ENCODE measurements at regions not wholly inside any gene's neighbourhood (a gene's known extent, or its start where the extent isn't known, plus 50 kb on each side); places are given as distances from the start of the nearest gene placed in this dataset.

DNA sequence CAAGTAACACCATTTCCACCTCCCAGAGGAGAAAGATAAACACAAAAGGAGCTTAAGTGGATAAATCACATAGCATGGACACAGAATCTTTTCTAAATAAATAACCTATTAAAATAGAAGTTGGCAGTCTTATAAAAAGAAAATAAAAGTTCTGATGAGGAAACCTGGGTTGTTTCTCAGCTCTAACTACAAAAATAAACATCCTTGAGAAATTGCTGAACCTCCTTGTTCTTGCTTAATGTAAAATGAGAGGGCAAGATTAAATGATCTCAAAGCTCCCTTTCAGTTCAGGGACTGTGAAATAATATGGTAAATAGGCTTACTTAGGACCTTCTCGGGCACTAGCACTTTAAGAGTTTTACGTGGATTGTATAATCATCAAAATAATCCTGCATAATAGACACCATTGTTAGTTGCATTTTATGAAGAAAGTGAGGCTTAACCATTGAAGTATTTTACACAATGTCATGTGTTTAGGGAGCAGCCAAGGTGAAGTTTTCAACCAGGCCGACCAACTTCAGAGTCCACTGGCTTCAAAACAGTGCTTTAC is 214.0 kb upstream of the NOVA1 start:
- no peak for TF ChIP-seq CTCF (IDR thresholded peaks at IDR 0.05)
- TF ChIP-seq POLR2A (IDR thresholded peaks at IDR 0.05) = no peak
- Histone ChIP-seq H3K27ac (no peak overlapping the region), H3K27me3 (no peaks in the 10 kb centered on the region), H3K4me3 (replicated peaks in 1 of 3) (no peak overlapping the region), H3K36me3 (no peaks in the 10 kb centered on the region), H3K4me1 (no peaks in the 10 kb centered on the region), H3K9me3 (no peaks in the 10 kb centered on the region)
- DNase-seq = no peak
- intact Hi-C loops (cut with DNase I) = no loop called here
- WGBS, 2 donors = 64 to 66% methylated on average over 3 of the region's 3 CpGs

- H3K4me1 ChIP-seq = no peaks in the 10 kb centered on the region
- TF ChIP-seq CTCF (IDR thresholded peaks at IDR 0.05) = no peak
- no peak for TF ChIP-seq POLR2A (IDR thresholded peaks at IDR 0.05)
- no peak overlapping the region for H3K27ac ChIP-seq
- DNase-seq = no peak
- intact Hi-C loops (cut with DNase I) = no loop called here
- no peak overlapping the region for H3K4me3 ChIP-seq (replicated peaks in 1 of 3)
- WGBS, 2 donors = 63 to 65% methylated on average over 1 of the region's 1 CpG
- H3K27me3 ChIP-seq = no peaks in the 10 kb centered on the region
- no peaks in the 10 kb centered on the region for H3K9me3 ChIP-seq
- H3K36me3 ChIP-seq = no peaks in the 10 kb centered on the region
These were observed 222.3 kb upstream of the NOVA1 start for GRCh38 chr14:26820138-26820537.

DNA sequence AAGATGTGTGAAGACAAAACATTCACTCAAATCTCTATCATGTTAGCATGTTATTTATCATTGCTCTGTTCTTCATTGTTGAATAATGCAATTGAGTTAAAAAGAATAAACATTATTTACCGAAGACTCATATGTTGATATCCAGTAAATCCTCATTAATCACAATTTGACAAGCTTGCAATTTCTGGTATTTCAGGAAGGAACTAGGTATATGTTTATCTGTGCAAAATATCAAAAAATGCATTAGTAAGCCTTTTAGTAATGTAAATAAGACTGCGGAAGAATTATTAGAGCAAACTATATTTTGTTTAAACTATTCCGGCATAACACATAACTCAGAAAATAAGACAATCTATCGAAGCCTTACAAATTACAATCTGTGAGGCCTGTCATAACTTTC is 222.7 kb upstream of the NOVA1 start:
- H3K4me1 ChIP-seq = no peaks in the 10 kb centered on the region
- TF ChIP-seq CTCF (IDR thresholded peaks at IDR 0.05) (no peak), POLR2A (IDR thresholded peaks at IDR 0.05) (no peak)
- no peak overlapping the region for H3K27ac ChIP-seq
- H3K4me3 ChIP-seq (replicated peaks in 1 of 3) = no peak overlapping the region
- 76% methylated on average over 4 of the region's 4 CpGs for WGBS, 2 donors
- intact Hi-C loops (cut with DNase I) = no loop called here
- no peaks in the 10 kb centered on the region for H3K36me3 ChIP-seq
- no peak for DNase-seq
- H3K27me3 ChIP-seq = no peaks in the 10 kb centered on the region
- no peaks in the 10 kb centered on the region for H3K9me3 ChIP-seq

DNA sequence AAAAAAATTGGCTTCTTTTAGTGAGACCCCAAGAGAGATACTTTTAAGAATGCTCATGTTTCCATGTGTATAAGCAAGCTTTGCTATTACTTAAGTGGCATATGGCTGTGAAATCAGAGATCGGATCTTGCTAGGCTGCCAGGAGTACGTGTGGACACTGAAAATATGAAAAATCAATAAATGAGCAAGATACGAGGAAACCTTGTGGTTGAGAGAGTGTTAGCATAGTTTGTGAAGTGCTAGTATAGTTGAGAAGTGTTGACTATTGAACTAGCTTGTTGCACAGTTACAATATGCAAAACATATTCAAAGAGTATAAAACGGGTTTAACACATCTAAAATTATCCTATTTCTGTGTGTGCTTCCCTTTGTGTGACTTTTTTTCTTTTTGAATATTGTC is 230.9 kb upstream of the NOVA1 start:
- no peak overlapping the region for H3K4me3 ChIP-seq (replicated peaks in 1 of 3)
- WGBS, 2 donors = 87 to 88% methylated on average over 4 of the region's 4 CpGs
- H3K9me3 ChIP-seq = no peaks in the 10 kb centered on the region
- no peak for TF ChIP-seq POLR2A (IDR thresholded peaks at IDR 0.05)
- TF ChIP-seq CTCF (IDR thresholded peaks at IDR 0.05) = no peak
- no peaks in the 10 kb centered on the region for H3K4me1 ChIP-seq
- intact Hi-C loops (cut with DNase I) = no loop called here
- H3K36me3 ChIP-seq = no peaks in the 10 kb centered on the region
- no peak overlapping the region for H3K27ac ChIP-seq
- H3K27me3 ChIP-seq = no peaks in the 10 kb centered on the region
- no peak for DNase-seq

DNA sequence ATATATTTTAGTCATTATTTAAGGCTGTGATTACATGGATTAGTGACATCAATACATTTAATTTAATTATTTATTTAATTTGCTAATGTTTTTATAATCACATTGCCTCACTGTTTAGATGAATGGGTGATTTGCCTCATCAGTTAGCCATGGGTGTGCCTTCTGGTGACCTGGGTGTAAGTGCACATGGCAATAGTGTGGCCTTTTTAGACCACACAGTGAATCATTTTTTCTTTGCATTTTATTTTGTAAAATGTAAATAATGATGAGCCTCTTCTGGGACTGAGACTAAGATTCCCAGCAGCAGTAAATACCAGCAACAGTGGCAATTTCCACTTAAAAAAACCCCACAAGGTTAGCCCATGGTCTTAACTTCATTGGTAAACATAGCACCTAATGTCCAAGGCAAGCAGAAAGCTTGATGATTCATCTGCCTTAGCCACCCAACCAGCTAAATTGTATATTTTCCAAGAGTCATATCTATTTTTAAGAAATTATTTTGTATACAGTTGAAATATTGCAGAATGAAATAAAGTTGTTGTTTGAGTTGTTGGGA is 235.9 kb upstream of the NOVA1 start:
- intact Hi-C loops (cut with DNase I) = no loop called here
- Histone ChIP-seq H3K4me3 (replicated peaks in 1 of 3) (no peak overlapping the region), H3K9me3 (no peaks in the 10 kb centered on the region), H3K36me3 (no peaks in the 10 kb centered on the region), H3K4me1 (no peaks in the 10 kb centered on the region), H3K27ac (no peak overlapping the region), H3K27me3 (no peaks in the 10 kb centered on the region)
- no peak for DNase-seq
- TF ChIP-seq POLR2A (IDR thresholded peaks at IDR 0.05) (no peak), CTCF (IDR thresholded peaks at IDR 0.05) (no peak)

Measured in thyroid gland (tissue), 4 donors.